Thyroid gland (tissue), 4 donors: ENCODE measurements at regions not wholly inside any gene's neighbourhood (a gene's known extent, or its start where the extent isn't known, plus 50 kb on each side); places are given as distances from the start of the nearest gene placed in this dataset.

Experiments
- CTCF ChIP-seq, 6 experiments: fragments of 200-600 bp in 3 of 6; fragments of 450-650 bp in 3 of 6; sonication (generic) in 3 of 6; IDR thresholded peaks; one replicate each; pipeline ENCODE4 v1.5.1; 2016 to 2019; ENCODE audit warnings: antibody characterized with exemption in 6 of 6, mild to moderate bottlenecking in 2 of 6, inconsistent platforms in 1 of 6, moderate library complexity in 1 of 6
- POLR2A ChIP-seq, 2 donors: fragments of 450-650 bp; IDR thresholded peaks; one replicate each; pipeline ENCODE4 v1.6.1; 2017; ENCODE audit warnings: antibody characterized with exemption in 2 of 2, mild to moderate bottlenecking in 2 of 2, moderate library complexity in 1 of 2

GRCh38 chr1:115429241-115429640, 91.2 kb upstream of the NGF start:
- TF ChIP-seq CTCF (IDR thresholded peaks at IDR 0.05) (no peak), POLR2A (IDR thresholded peaks at IDR 0.05) (no peak)
